MM.1S (cell line): ENCODE measurements at regions not wholly inside any gene's neighbourhood (a gene's known extent, or its start where the extent isn't known, plus 50 kb on each side); places are given as distances from the start of the nearest gene placed in this dataset.

ENCODE experiments used
- DNase-seq: peaks from one replicate; pipeline ENCODE4 v3.0.0-alpha.2; 2015
- H2AFZ ChIP-seq: fragments of 300-600 bp; sonication (generic); 2 replicates; pipeline ENCODE4 v1.6.0; 2016; ENCODE audit warnings: antibody characterized with exemption, low read length
- H3F3A ChIP-seq: fragments of 300-600 bp; sonication (generic); 2 replicates; pipeline ENCODE4 v1.6.1; 2016; ENCODE audit warnings: mild to moderate bottlenecking, antibody characterized with exemption, low read length, moderate library complexity, mixed read lengths; ENCODE audit not compliant: insufficient read depth
- H3K27ac ChIP-seq: fragments of 300-600 bp; sonication (generic); 2 replicates; pipeline ENCODE4 v1.5.1; 2016; ENCODE audit warnings: mild to moderate bottlenecking, low read length
- H3K27me3 ChIP-seq: fragments of 300-600 bp; sonication (generic); replicated peaks from 2 replicates; pipeline ENCODE4 v1.6.0; 2016; ENCODE audit warnings: low read length; ENCODE audit not compliant: insufficient read depth
- H3K36me3 ChIP-seq: fragments of 300-600 bp; sonication (generic); replicated peaks from 2 replicates; pipeline ENCODE4 v1.6.1; 2016; ENCODE audit warnings: mild to moderate bottlenecking, low read length, mixed read lengths; ENCODE audit not compliant: insufficient read depth
- H3K4me1 ChIP-seq: fragments of 300-600 bp; sonication (generic); 2 replicates; pipeline ENCODE4 v1.6.1; 2016; ENCODE audit warnings: low read length, mixed read lengths
- H3K4me2 ChIP-seq: fragments of 300-600 bp; sonication (generic); 2 replicates; pipeline ENCODE4 v1.6.0; 2016; ENCODE audit warnings: low read depth, low read length
- H3K4me3 ChIP-seq: fragments of 300-600 bp; sonication (generic); 2 replicates; pipeline ENCODE4 v1.5.1; 2016; ENCODE audit warnings: low read length, mixed read lengths
- H3K79me2 ChIP-seq: fragments of 300-600 bp; sonication (generic); 2 replicates; pipeline ENCODE4 v1.6.1; 2016; ENCODE audit warnings: mixed run types, low read length, mixed read lengths
- H3K9ac ChIP-seq: fragments of 300-600 bp; sonication (generic); 2 replicates; pipeline ENCODE4 v1.6.1; 2016; ENCODE audit warnings: low read length, mixed read lengths
- H3K9me2 ChIP-seq: fragments of 300-600 bp; sonication (generic); replicated peaks from 2 replicates; pipeline ENCODE4 v1.6.1; 2016; ENCODE audit warnings: mild to moderate bottlenecking, low read length, mixed read lengths; ENCODE audit not compliant: insufficient read depth
- H3K9me3 ChIP-seq: fragments of 300-600 bp; sonication (generic); replicated peaks from 2 replicates; pipeline ENCODE4 v1.6.1; 2016; ENCODE audit warnings: mild to moderate bottlenecking, low read length, mixed read lengths; ENCODE audit not compliant: insufficient read depth
- H4K20me1 ChIP-seq: fragments of 300-600 bp; sonication (generic); 2 replicates; pipeline ENCODE4 v1.6.1; 2016; ENCODE audit warnings: mild to moderate bottlenecking, low read length, moderate library complexity, mixed read lengths; ENCODE audit not compliant: insufficient read depth
- CTCF ChIP-seq: fragments of 300-600 bp; sonication (generic); IDR thresholded peaks from 2 replicates; pipeline ENCODE4 v1.5.1; 2016; ENCODE audit warnings: antibody characterized with exemption, low read length, mixed read lengths
- EZH2 ChIP-seq: fragments of 300-600 bp; sonication (generic); optimal IDR thresholded peaks from 2 replicates; pipeline ENCODE3; 2017; ENCODE audit warnings: low read depth, mild to moderate bottlenecking, antibody characterized with exemption, low read length, mixed read lengths
- EZH2phosphoT487 ChIP-seq: fragments of 300-600 bp; sonication (generic); IDR thresholded peaks from 2 replicates; pipeline ENCODE4 v1.6.1; 2018; ENCODE audit warnings: antibody characterized with exemption, low read length

- DNase-seq = no peak
- Histone ChIP-seq H3K9ac (no peak overlapping the region), H3K36me3 (no peaks in the 10 kb centered on the region), H4K20me1 (no peaks in the 10 kb centered on the region), H3K9me2 (no peaks in the 10 kb centered on the region), H3K4me2 (no peak overlapping the region), H3K27ac (no peak overlapping the region), H3K27me3 (no peaks in the 10 kb centered on the region), H3K4me1 (peaks cover 8% of the 10 kb centered on the region; the same call in 1 of the 2 replicates), H3K4me3 (no peak overlapping the region), H2AFZ (no peak overlapping the region), H3K79me2 (no peaks in the 10 kb centered on the region), H3K9me3 (no peaks in the 10 kb centered on the region), H3F3A (no peaks in the 10 kb centered on the region)
- TF ChIP-seq EZH2 = no peak
- TF ChIP-seq CTCF = no peak
- TF ChIP-seq EZH2phosphoT487 = no peak
Measured at GRCh38 chr13:44278166-44278565, 95.5 kb upstream of the SERP2 start.

GRCh38 chr13:44280456-44280855, 93.2 kb upstream of the SERP2 start:
- H3K9me2 ChIP-seq = no peaks in the 10 kb centered on the region
- TF ChIP-seq EZH2 = no peak
- no peak for TF ChIP-seq CTCF
- TF ChIP-seq EZH2phosphoT487 = no peak
- no peaks in the 10 kb centered on the region for H3K36me3 ChIP-seq
- H3K27me3 ChIP-seq = no peaks in the 10 kb centered on the region
- H3K27ac ChIP-seq = no peak overlapping the region
- DNase-seq = no peak
- H2AFZ ChIP-seq = no peak overlapping the region
- no peaks in the 10 kb centered on the region for H3F3A ChIP-seq
- H4K20me1 ChIP-seq = no peaks in the 10 kb centered on the region
- H3K4me3 ChIP-seq = no peak overlapping the region
- no peaks in the 10 kb centered on the region for H3K79me2 ChIP-seq
- H3K9me3 ChIP-seq = no peaks in the 10 kb centered on the region
- H3K4me2 ChIP-seq = no peak overlapping the region
- H3K9ac ChIP-seq = no peak overlapping the region
- H3K4me1 ChIP-seq = no peaks in the 10 kb centered on the region

- no peak overlapping the region for H2AFZ ChIP-seq
- no peak for DNase-seq
- H3K4me3 ChIP-seq = no peak overlapping the region
- H3K27ac ChIP-seq = no peak overlapping the region
- H3K4me2 ChIP-seq = no peak overlapping the region
- no peaks in the 10 kb centered on the region for H3K9me3 ChIP-seq
- no peaks in the 10 kb centered on the region for H4K20me1 ChIP-seq
- H3K27me3 ChIP-seq = no peaks in the 10 kb centered on the region
- H3F3A ChIP-seq = no peaks in the 10 kb centered on the region
- H3K4me1 ChIP-seq = no peaks in the 10 kb centered on the region
- no peaks in the 10 kb centered on the region for H3K9me2 ChIP-seq
- H3K79me2 ChIP-seq = no peaks in the 10 kb centered on the region
- H3K9ac ChIP-seq = no peak overlapping the region
- H3K36me3 ChIP-seq = no peaks in the 10 kb centered on the region
- TF ChIP-seq EZH2 (no peak), EZH2phosphoT487 (no peak), CTCF (no peak)
Measured at GRCh38 chr13:44281252-44282000, 92.2 kb upstream of the SERP2 start.
